ENCODE measurements at regions not wholly inside any gene's neighbourhood (a gene's known extent, or its start where the extent isn't known, plus 50 kb on each side); places are given as distances from the start of the nearest gene placed in this dataset.

GRCh38 chr18:6590326-6590725, 139.2 kb upstream of the ARHGAP28 start:
- no peaks in the 10 kb centered on the region for H3K27me3 ChIP-seq
- no peak overlapping the region for H3K27ac ChIP-seq
- H3K9me3 ChIP-seq = no peaks in the 10 kb centered on the region
- TF ChIP-seq CTCF (IDR thresholded peaks at IDR 0.05) = no peak
- H3K36me3 ChIP-seq = no peaks in the 10 kb centered on the region
- no peak for DNase-seq (ENCODE audit: low spot score)
- H3K4me1 ChIP-seq = no peaks in the 10 kb centered on the region
- no peak overlapping the region for H3K4me3 ChIP-seq

DNA sequence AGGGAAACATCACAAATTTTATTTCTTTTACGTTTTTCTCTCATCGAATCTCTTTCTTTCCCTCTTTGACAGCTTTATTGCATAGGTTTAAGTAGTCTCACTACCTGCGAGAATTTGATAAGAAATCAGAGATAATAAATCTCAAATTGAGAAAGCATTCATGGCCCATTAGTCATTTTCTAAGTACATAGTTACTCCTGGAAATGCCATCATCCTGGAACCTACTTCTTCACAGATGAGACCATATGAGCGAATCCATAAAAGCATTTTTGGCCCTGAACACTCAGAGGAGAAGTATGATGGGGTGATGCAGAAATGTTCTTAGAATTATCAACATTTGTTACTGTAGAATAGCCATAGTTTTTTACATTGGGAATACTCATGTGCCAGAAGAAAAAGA, 138.0 kb upstream of the ARHGAP28 start:
- no peaks in the 10 kb centered on the region for H3K36me3 ChIP-seq
- no peak overlapping the region for H3K27ac ChIP-seq
- DNase-seq (ENCODE audit: low spot score) = no peak
- no peak overlapping the region for H3K4me3 ChIP-seq
- no peaks in the 10 kb centered on the region for H3K27me3 ChIP-seq
- no peaks in the 10 kb centered on the region for H3K9me3 ChIP-seq
- no peaks in the 10 kb centered on the region for H3K4me1 ChIP-seq
- TF ChIP-seq CTCF (IDR thresholded peaks at IDR 0.05) = no peak

DNA sequence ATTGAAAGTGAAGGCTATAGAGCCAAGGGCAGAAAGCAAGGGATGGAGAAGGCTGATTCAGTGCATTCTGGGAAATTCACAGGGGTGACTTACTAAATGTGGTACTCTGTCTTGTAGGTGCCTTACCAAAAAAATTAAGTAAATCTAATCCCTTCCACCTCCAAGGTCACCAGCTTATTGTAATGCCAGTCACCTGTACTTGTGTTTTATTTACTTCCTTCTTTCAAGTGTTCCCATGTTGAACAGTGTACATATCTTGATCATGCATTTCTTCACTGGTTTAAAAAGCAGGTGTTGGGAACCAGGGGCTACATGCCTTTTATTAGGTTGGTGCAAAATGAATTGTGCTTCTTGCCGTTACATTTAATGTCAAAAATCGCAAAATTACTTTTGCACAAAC, 137.0 kb upstream of the ARHGAP28 start:
- Histone ChIP-seq H3K27me3 (no peaks in the 10 kb centered on the region), H3K9me3 (no peaks in the 10 kb centered on the region), H3K27ac (no peak overlapping the region), H3K36me3 (no peaks in the 10 kb centered on the region), H3K4me1 (no peaks in the 10 kb centered on the region), H3K4me3 (no peak overlapping the region)
- no peak for TF ChIP-seq CTCF (IDR thresholded peaks at IDR 0.05)
- DNase-seq (ENCODE audit: low spot score) = no peak

DNA sequence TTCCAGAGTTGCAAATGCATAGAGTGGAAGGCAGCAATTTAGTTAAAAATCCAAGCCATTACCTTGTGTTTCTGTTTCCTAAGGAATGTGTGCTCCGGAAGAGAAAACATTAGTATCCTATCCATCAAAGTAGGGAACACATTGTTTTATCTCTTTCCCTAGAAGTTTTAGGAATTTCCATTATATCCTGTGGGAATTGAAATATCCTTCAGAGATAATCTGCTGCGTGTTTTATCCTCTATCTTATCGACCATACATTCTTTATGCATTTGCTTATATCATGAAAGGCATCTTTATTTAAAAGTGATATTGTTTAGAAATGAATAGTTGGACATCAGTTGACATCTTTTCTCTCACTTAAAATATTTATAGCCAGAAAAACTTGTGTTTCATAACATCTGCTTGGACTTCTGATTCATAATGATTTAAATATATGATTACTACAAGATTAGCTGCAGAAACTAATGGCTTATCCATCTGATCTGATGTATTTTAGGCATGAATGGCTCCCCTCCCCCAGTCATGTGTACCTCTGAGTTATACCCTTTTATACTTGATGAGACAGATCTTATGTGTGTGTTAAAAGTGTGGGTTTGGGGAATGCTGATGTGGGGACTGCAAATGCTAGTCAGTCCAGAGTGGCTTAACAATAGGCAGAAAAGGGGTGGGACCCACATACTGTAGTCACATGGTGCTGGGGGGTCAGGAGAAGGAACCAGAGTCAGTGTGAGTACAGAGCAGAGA, 136.2 kb upstream of the ARHGAP28 start:
- H3K4me1 ChIP-seq = no peaks in the 10 kb centered on the region
- no peak for TF ChIP-seq CTCF (IDR thresholded peaks at IDR 0.05)
- H3K9me3 ChIP-seq = no peaks in the 10 kb centered on the region
- no peak overlapping the region for H3K27ac ChIP-seq
- no peak for DNase-seq (ENCODE audit: low spot score)
- no peak overlapping the region for H3K4me3 ChIP-seq
- no peaks in the 10 kb centered on the region for H3K36me3 ChIP-seq
- no peaks in the 10 kb centered on the region for H3K27me3 ChIP-seq

DNA sequence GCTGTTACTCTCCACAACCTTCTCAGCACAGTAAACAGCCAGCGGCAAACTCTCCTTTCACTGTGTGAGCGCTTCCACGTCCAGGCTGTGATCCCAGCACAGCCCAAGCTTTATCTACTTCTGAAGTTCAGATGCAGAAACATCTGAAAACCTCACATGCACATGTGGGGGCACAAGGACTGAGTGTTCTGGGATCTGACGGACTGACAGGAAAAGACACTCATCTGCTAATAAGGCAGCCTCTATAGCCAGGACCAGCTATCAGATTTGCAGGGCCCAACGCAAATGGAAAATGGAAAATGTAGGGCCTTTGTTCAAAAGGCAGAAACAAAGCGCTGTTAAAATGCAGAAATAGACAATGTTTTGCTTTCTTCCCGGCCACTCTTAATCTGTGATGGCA, 133.8 kb upstream of the ARHGAP28 start:
- H3K9me3 ChIP-seq = no peaks in the 10 kb centered on the region
- no peak for TF ChIP-seq CTCF (IDR thresholded peaks at IDR 0.05)
- H3K4me3 ChIP-seq = no peak overlapping the region
- no peaks in the 10 kb centered on the region for H3K27me3 ChIP-seq
- no peak overlapping the region for H3K27ac ChIP-seq
- no peaks in the 10 kb centered on the region for H3K4me1 ChIP-seq
- no peak for DNase-seq (ENCODE audit: low spot score)
- H3K36me3 ChIP-seq = no peaks in the 10 kb centered on the region

- Histone ChIP-seq H3K36me3 (no peaks in the 10 kb centered on the region), H3K4me1 (no peaks in the 10 kb centered on the region), H3K27ac (no peak overlapping the region), H3K27me3 (no peaks in the 10 kb centered on the region), H3K9me3 (no peaks in the 10 kb centered on the region), H3K4me3 (no peak overlapping the region)
- TF ChIP-seq CTCF (IDR thresholded peaks at IDR 0.05) = no peak
- DNase-seq (ENCODE audit: low spot score) = no peak
These were observed 130.9 kb upstream of the ARHGAP28 start for GRCh38 chr18:6598657-6599056.

All from right atrium auricular region (tissue), 2 donors.